ENCODE measurements at regions not wholly inside any gene's neighbourhood (a gene's known extent, or its start where the extent isn't known, plus 50 kb on each side); places are given as distances from the start of the nearest gene placed in this dataset.

GRCh38 chr1:8267307-8267706, 50.6 kb upstream of the SLC45A1 start:
- no peak for DNase-seq (ENCODE audit: low read depth in 2 of 2)

GRCh38 chr1:8266436-8267165, 51.3 kb upstream of the SLC45A1 start:
- DNase-seq (ENCODE audit: low read depth in 2 of 2), result no peak

- DNase-seq (ENCODE audit: low read depth in 2 of 2), result no peak
These were observed 54.1 kb upstream of the SLC45A1 start for GRCh38 chr1:8263791-8264190.

- no peak for DNase-seq (ENCODE audit: low read depth in 2 of 2)
These were observed 56.5 kb upstream of the SLC45A1 start for GRCh38 chr1:8261398-8261762.

GRCh38 chr1:8259498-8260290, 58.2 kb upstream of the SLC45A1 start:
- DNase-seq (ENCODE audit: low read depth in 2 of 2), result no peak

- no peak for DNase-seq (ENCODE audit: low read depth in 2 of 2)
These were observed 60.3 kb upstream of the SLC45A1 start for GRCh38 chr1:8257621-8258020.

GRCh38 chr1:8256321-8256720, 61.6 kb upstream of the SLC45A1 start:
- no peak for DNase-seq (ENCODE audit: low read depth in 2 of 2)

GRCh38 chr1:8255712-8256111, 62.2 kb upstream of the SLC45A1 start:
- no peak for DNase-seq (ENCODE audit: low read depth in 2 of 2)

- no peak for DNase-seq (ENCODE audit: low read depth in 2 of 2)
These were observed 65.5 kb upstream of the SLC45A1 start for GRCh38 chr1:8252266-8252951.

GRCh38 chr1:8251635-8252034, 66.3 kb upstream of the SLC45A1 start:
- no peak for DNase-seq (ENCODE audit: low read depth in 2 of 2)

- no peak for DNase-seq (ENCODE audit: low read depth in 2 of 2)
These were observed 68.1 kb upstream of the SLC45A1 start for GRCh38 chr1:8249838-8250237.

- DNase-seq (ENCODE audit: low read depth in 2 of 2), result no peak
These were observed 70.0 kb upstream of the SLC45A1 start for GRCh38 chr1:8247811-8248436.

- DNase-seq (ENCODE audit: low read depth in 2 of 2), result no peak
These were observed 73.6 kb upstream of the SLC45A1 start for GRCh38 chr1:8244304-8244703.

- no peak for DNase-seq (ENCODE audit: low read depth in 2 of 2)
These were observed 75.4 kb upstream of the SLC45A1 start for GRCh38 chr1:8242498-8242897.

GRCh38 chr1:8241417-8242014, 76.4 kb upstream of the SLC45A1 start:
- DNase-seq (ENCODE audit: low read depth in 2 of 2), result no peak

GRCh38 chr1:8239306-8240023, 78.4 kb upstream of the SLC45A1 start:
- no peak for DNase-seq (ENCODE audit: low read depth in 2 of 2)

GRCh38 chr1:8239039-8239305, 78.9 kb upstream of the SLC45A1 start:
- DNase-seq (ENCODE audit: low read depth in 2 of 2), result no peak

- no peak for DNase-seq (ENCODE audit: low read depth in 2 of 2)
These were observed 79.5 kb upstream of the SLC45A1 start for GRCh38 chr1:8238141-8239038.

- DNase-seq (ENCODE audit: low read depth in 2 of 2), result no peak
These were observed 85.7 kb upstream of the SLC45A1 start for GRCh38 chr1:8232036-8232757.

GRCh38 chr1:8230292-8230621, 87.7 kb upstream of the SLC45A1 start:
- DNase-seq (ENCODE audit: low read depth in 2 of 2), result no peak
